H1 (cell line): ENCODE measurements at regions not wholly inside any gene's neighbourhood (a gene's known extent, or its start where the extent isn't known, plus 50 kb on each side); places are given as distances from the start of the nearest gene placed in this dataset.

Source experiments
- CTCF ChIA-PET: fragments of 300-600 bp; sonication (Branson Sonifier 250); formaldehyde crosslinking; loops from one replicate; lab custom pipeline; 2021; ENCODE audit not compliant: partially characterized antibody; lab: Charles Lee
- POLR2A ChIA-PET: fragments of 300-600 bp; sonication (Branson Sonifier 250); formaldehyde crosslinking; loops from one replicate; lab custom pipeline; 2021; ENCODE audit warnings: inconsistent platforms; ENCODE audit not compliant: partially characterized antibody; lab: Charles Lee
- DNase-seq, 2 experiments: peaks; one replicate each; pipeline versions ENCODE4 v3.0.0 to v3.0.0-alpha.2; 2010 to 2022; ENCODE audit warnings: low spot score in 2 of 2, low read depth in 1 of 2, mixed read lengths in 1 of 2
- FAIRE-seq: peaks from 2 replicates; lab custom pipeline; 2011; peaks lifted over from hg19 to GRCh38; lab: Jason Lieb, UNC
- H2AFZ ChIP-seq: 2 replicates; pipeline ENCODE4 v1.8.1; 2012; ENCODE audit warnings: low read length, inconsistent platforms
- H2AK5ac ChIP-seq: 2 replicates; pipeline ENCODE4 v1.6.1; 2013; ENCODE audit warnings: low read depth, low read length
- H2BK120ac ChIP-seq: replicated peaks from 2 replicates; pipeline ENCODE3; 2013; ENCODE audit warnings: low read depth, low read length, inconsistent platforms
- H2BK12ac ChIP-seq: 2 replicates; pipeline ENCODE4 v1.6.1; 2013; ENCODE audit warnings: low read depth, low read length
- H2BK15ac ChIP-seq: 2 replicates; pipeline ENCODE4 v1.6.1; 2013; ENCODE audit warnings: low read length
- H2BK20ac ChIP-seq: 2 replicates; pipeline ENCODE4 v1.6.1; 2013; ENCODE audit warnings: low read length
- H2BK5ac ChIP-seq: 2 replicates; pipeline ENCODE4 v1.6.1; 2013; ENCODE audit warnings: low read depth, low read length
- H3K14ac ChIP-seq: 2 replicates; pipeline ENCODE4 v1.6.1; 2013; ENCODE audit warnings: inconsistent platforms; ENCODE audit not compliant: insufficient read length
- H3K18ac ChIP-seq: 2 replicates; pipeline ENCODE4 v1.6.1; 2013; ENCODE audit warnings: low read length; ENCODE audit errors: extremely low read depth
- H3K23ac ChIP-seq: 2 replicates; pipeline ENCODE4 v1.6.1; 2013; ENCODE audit warnings: inconsistent platforms; ENCODE audit not compliant: insufficient read length
- H3K23me2 ChIP-seq: 2 replicates; pipeline ENCODE4 v1.6.1; 2013; ENCODE audit warnings: low read depth, low read length
- H3K27ac ChIP-seq: 2 replicates; pipeline ENCODE4 v1.6.1; 2011; ENCODE audit warnings: low read depth, low read length, inconsistent platforms
- H3K27me3 ChIP-seq, 4 experiments: replicated peaks in 1 of 4; 1 replicate in 1 of 4; 2 replicates in 3 of 4; pipeline versions ENCODE4 v1.6.1 to v1.8.1; 2011 to 2013; ENCODE audit warnings: low read length in 3 of 4, mild to moderate bottlenecking in 3 of 4, inconsistent platforms in 2 of 4, mixed read lengths in 2 of 4, moderate library complexity in 1 of 4; ENCODE audit not compliant: control insufficient read depth in 3 of 4, insufficient read depth in 3 of 4; ENCODE audit errors: extremely low read depth in 1 of 4
- H3K36me3 ChIP-seq, 4 experiments: 2 replicates each; pipeline versions ENCODE4 v1.6.1 to v1.8.1; 2011 to 2013; ENCODE audit warnings: mild to moderate bottlenecking in 4 of 4, low read length in 3 of 4, moderate library complexity in 2 of 4, control low read depth in 1 of 4, inconsistent platforms in 1 of 4; ENCODE audit not compliant: insufficient read depth in 4 of 4, control insufficient read depth in 2 of 4
- H3K4ac ChIP-seq: replicated peaks from 2 replicates; pipeline ENCODE3; 2013; ENCODE audit warnings: low read length, low read depth, mixed read lengths, inconsistent platforms; ENCODE audit not compliant: insufficient read length
- H3K4me1 ChIP-seq, 4 experiments: replicated peaks in 1 of 4; 1 replicate in 1 of 4; 2 replicates in 3 of 4; pipeline versions ENCODE4 v1.6.1 to v1.8.1; 2011 to 2013; ENCODE audit warnings: low read length in 3 of 4, inconsistent platforms in 2 of 4, mixed read lengths in 1 of 4; ENCODE audit not compliant: insufficient read depth in 4 of 4, control insufficient read depth in 3 of 4
- H3K4me2 ChIP-seq, 2 experiments: 2 replicates each; pipeline versions ENCODE4 v1.6.1 to v1.8.1; 2011 to 2013; ENCODE audit warnings: low read depth in 2 of 2, low read length in 2 of 2, control low read depth in 1 of 2, inconsistent platforms in 1 of 2, mild to moderate bottlenecking in 1 of 2; ENCODE audit not compliant: insufficient read depth in 1 of 2
- H3K4me3 ChIP-seq, 4 experiments: fragments of 200-600, 300-600 bp in 1 of 4; sonication (generic), shearing (Covaris generic), sonication (Bioruptor Twin) in 1 of 4; 2 replicates each; pipeline versions ENCODE4 v1.5.1 to v1.8.1; 2011 to 2016; ENCODE audit warnings: low read length in 4 of 4, low read depth in 3 of 4, control low read depth in 2 of 4, inconsistent platforms in 2 of 4, mild to moderate bottlenecking in 2 of 4, mixed read lengths in 1 of 4, moderate library complexity in 1 of 4; ENCODE audit not compliant: insufficient read depth in 2 of 4; ENCODE audit errors: extremely low read depth in 1 of 4
- H3K56ac ChIP-seq: replicated peaks from 2 replicates; pipeline ENCODE3; 2013; ENCODE audit warnings: low read depth, mild to moderate bottlenecking, mixed read lengths, low read length, inconsistent platforms; ENCODE audit not compliant: insufficient read length
- H3K79me1 ChIP-seq: 2 replicates; pipeline ENCODE4 v1.6.1; 2013; ENCODE audit warnings: low read depth, low read length, control low read depth
- H3K79me2 ChIP-seq, 2 experiments: 2 replicates each; pipeline versions ENCODE4 v1.6.1 to v1.8.1; 2012 to 2013; ENCODE audit warnings: low read length in 2 of 2, mild to moderate bottlenecking in 2 of 2, inconsistent platforms in 1 of 2; ENCODE audit not compliant: insufficient read depth in 2 of 2, control insufficient read depth in 1 of 2
- H3K9ac ChIP-seq, 4 experiments: replicated peaks in 1 of 4; 1 replicate in 1 of 4; 2 replicates in 3 of 4; pipeline versions ENCODE4 v1.6.1 to v1.8.1; 2011 to 2013; ENCODE audit warnings: low read depth in 3 of 4, low read length in 3 of 4, control low read depth in 2 of 4, mild to moderate bottlenecking in 2 of 4, moderate library complexity in 2 of 4, inconsistent platforms in 1 of 4; ENCODE audit errors: extremely low read depth in 1 of 4
- H3K9me3 ChIP-seq, 2 experiments: 2 replicates each; pipeline versions ENCODE4 v1.6.1 to v1.8.1; 2012 to 2013; ENCODE audit warnings: mild to moderate bottlenecking in 2 of 2, moderate library complexity in 2 of 2, control low read depth in 1 of 2, inconsistent platforms in 1 of 2, low read depth in 1 of 2, low read length in 1 of 2, mixed read lengths in 1 of 2; ENCODE audit not compliant: insufficient read depth in 2 of 2
- H4K20me1 ChIP-seq, 2 experiments: replicated peaks in 1 of 2; 2 replicates each; pipeline versions ENCODE3 to v1.8.1; 2011 to 2013; ENCODE audit warnings: inconsistent platforms in 2 of 2, low read length in 2 of 2, mild to moderate bottlenecking in 1 of 2; ENCODE audit not compliant: insufficient read depth in 2 of 2, control insufficient read depth in 1 of 2
- H4K5ac ChIP-seq: 2 replicates; pipeline ENCODE4 v1.6.1; 2013; ENCODE audit warnings: low read length, low read depth, mixed read lengths, inconsistent platforms; ENCODE audit not compliant: insufficient read length
- H4K8ac ChIP-seq: 2 replicates; pipeline ENCODE4 v1.8.0; 2013; ENCODE audit warnings: mild to moderate bottlenecking, moderate library complexity, low read length, inconsistent platforms; ENCODE audit not compliant: insufficient read depth; ENCODE audit errors: extremely low read depth
- H4K91ac ChIP-seq: replicated peaks from 2 replicates; pipeline ENCODE3; 2013; ENCODE audit warnings: low read length, mixed read lengths, inconsistent platforms; ENCODE audit not compliant: insufficient read length
- CBX5 ChIP-seq: fragments of 300-800, 300-1000 bp; sonication (generic); IDR thresholded peaks from 2 replicates; pipeline ENCODE4 v1.7.1; 2016; ENCODE audit warnings: antibody characterized with exemption, low read length, low read depth
- CHD2 ChIP-seq: IDR thresholded peaks from 2 replicates; pipeline ENCODE4 v1.6.1; 2012; ENCODE audit warnings: low read length, improper control_type of control experiment
- CTCF ChIP-seq, 3 experiments: IDR thresholded peaks; 1 replicate in 2 of 3; 2 replicates in 1 of 3; pipeline versions ENCODE4 v1.5.1 to v1.6.1; 2011; ENCODE audit warnings: low read length in 3 of 3, mild to moderate bottlenecking in 3 of 3, inconsistent platforms in 2 of 3, low read depth in 1 of 3, moderate library complexity in 1 of 3; ENCODE audit not compliant: insufficient read depth in 1 of 3; ENCODE audit errors: control extremely low read depth in 1 of 3
- EGR1 ChIP-seq: IDR thresholded peaks from 2 replicates; pipeline ENCODE4 v1.6.1; 2011; ENCODE audit warnings: low read depth, low read length, borderline replicate concordance
- EZH2 ChIP-seq: fragments of 200-600 bp; sonication (generic); IDR thresholded peaks from 2 replicates; pipeline ENCODE4 v1.7.1; 2012; ENCODE audit warnings: low read depth, mild to moderate bottlenecking, moderate library complexity, low read length, inconsistent platforms; ENCODE audit not compliant: severe bottlenecking
- GABPA ChIP-seq: IDR thresholded peaks from 2 replicates; pipeline ENCODE4 v1.6.1; 2011; ENCODE audit warnings: mild to moderate bottlenecking, low read length, moderate library complexity, borderline replicate concordance; ENCODE audit not compliant: insufficient read depth
- MAX ChIP-seq: IDR thresholded peaks from 2 replicates; pipeline ENCODE4 v1.6.1; 2012; ENCODE audit warnings: inconsistent platforms
- NRF1 ChIP-seq: IDR thresholded peaks from 2 replicates; pipeline ENCODE4 v1.6.1; 2011; ENCODE audit warnings: mild to moderate bottlenecking, low read depth, low read length, improper control_type of control experiment
- PHF8 ChIP-seq: fragments of 200-600 bp; sonication (generic); conservative IDR thresholded peaks from 2 replicates; pipeline ENCODE4 v1.7.1; 2012; ENCODE audit warnings: low read depth, mild to moderate bottlenecking, inconsistent platforms, low read length, moderate library complexity
- POLR2AphosphoS5 ChIP-seq: IDR thresholded peaks from 2 replicates; pipeline ENCODE4 v1.6.1; 2011; ENCODE audit warnings: low read depth, low read length
- RXRA ChIP-seq: IDR thresholded peaks from 2 replicates; pipeline ENCODE4 v1.6.1; 2011; ENCODE audit warnings: low read depth, mild to moderate bottlenecking, low read length, moderate library complexity; ENCODE audit not compliant: insufficient read depth
- SIX5 ChIP-seq: IDR thresholded peaks from 2 replicates; pipeline ENCODE4 v1.6.1; 2011; ENCODE audit warnings: mild to moderate bottlenecking, low read depth, low read length
- WGBS, 2 experiments: shearing (Covaris generic) in 1 of 2; methylation state at CpG; one replicate each; pipeline versions ENCODE4 v1.1.6 to v1.1.7; 2013 to 2015; ENCODE audit warnings: low lambda C conversion rate in 2 of 2, mixed read lengths in 2 of 2, inconsistent platforms in 1 of 2, low coverage in 1 of 2, missing lambda C conversion rate in 1 of 2; ENCODE audit not compliant: insufficient replicate concordance in 2 of 2, insufficient coverage in 1 of 2, insufficient read length in 1 of 2; ENCODE audit errors: extremely low coverage in 1 of 2, missing lambda C conversion rate in 1 of 2; 5-methylcytosine and 5-hydroxymethylcytosine counted together

GRCh38 chr5:144594919-144595318 is 424.2 kb downstream of the KCTD16 start:
- FAIRE-seq (no peak), DNase-seq (no peak)
- Histone ChIP-seq H3K9ac (no peak overlapping the region), H3K14ac (no peak overlapping the region), H3K27ac (no peak overlapping the region), H3K18ac (no peak overlapping the region; the same call in 1 of the 2 replicates), H3K56ac (no peak overlapping the region), H3K79me2 (no peaks in the 10 kb centered on the region), H3K9me3 (no peaks in the 10 kb centered on the region), H4K8ac (peak overlapping the region; percentile 68; the same call in 1 of the 2 replicates), H2BK5ac (0 out of 2 replicates have a peak overlapping the region, but pooled peaks have one; percentile 56), H3K4me1 (peaks cover 0 to 7% (median 3%) of the 10 kb centered on the region in 4 experiments; a peak in 6 of 7 replicates), H2AK5ac (no peak overlapping the region), H3K4me3 (no peak overlapping the region), H3K36me3 (no peaks in the 10 kb centered on the region), H2BK12ac (0 out of 2 replicates have a peak overlapping the region, but pooled peaks have one; percentile 75), H3K27me3 (no peaks in the 10 kb centered on the region), H2BK20ac (no peak overlapping the region), H2BK15ac (no peak overlapping the region), H3K23me2 (no peaks in the 10 kb centered on the region), H3K4me2 (no peak overlapping the region), H4K20me1 (no peaks in the 10 kb centered on the region), H3K4ac (no peak overlapping the region), H4K91ac (no peak overlapping the region), H4K5ac (no peak overlapping the region), H3K23ac (no peak overlapping the region), H3K79me1 (no peaks in the 10 kb centered on the region), H2AFZ (0 out of 2 replicates have a peak overlapping the region, but pooled peaks have one; percentile 51), H2BK120ac (no peak overlapping the region)
- ChIA-PET CTCF (interaction anchor here (1.4 kb wide), 1 partner anchor 9 kb away, joined by 4 read pairs; no protein-coding TSS in a partner anchor), POLR2A (no interaction called here)
- WGBS, 2 experiments = 92% methylated on average over 21 of the region's 25 CpGs; no CpG with 5 or more reads in 1 of the 2 experiments
- TF ChIP-seq CTCF (IDR thresholded peaks at IDR 0.05; ENCODE audit: control extremely low read depth in 1 of 3, insufficient read depth in 1 of 3, low read depth in 1 of 3, low read length in 3 of 3) (no peak), EZH2 (no peak), CBX5 (no peak), NRF1 (no peak), GABPA (no peak), RXRA (no peak), CHD2 (no peak), PHF8 (no peak), EGR1 (no peak), POLR2AphosphoS5 (no peak), SIX5 (no peak), MAX (no peak)
